HUES64 (cell line): ENCODE measurements at regions not wholly inside any gene's neighbourhood (a gene's known extent, or its start where the extent isn't known, plus 50 kb on each side); places are given as distances from the start of the nearest gene placed in this dataset.

ENCODE experiments used
- H3K27ac ChIP-seq: 2 replicates; pipeline ENCODE4 v1.7.0; 2013; ENCODE audit warnings: low read depth, low read length, inconsistent platforms
- H3K27me3 ChIP-seq: 2 replicates; pipeline ENCODE4 v1.6.1; 2013; ENCODE audit warnings: mild to moderate bottlenecking, low read length; ENCODE audit not compliant: insufficient read depth
- H3K36me3 ChIP-seq: 2 replicates; pipeline ENCODE4 v1.6.1; 2013; ENCODE audit warnings: mild to moderate bottlenecking, low read length; ENCODE audit not compliant: insufficient read depth
- H3K4me1 ChIP-seq: 2 replicates; pipeline ENCODE4 v1.6.1; 2013; ENCODE audit warnings: mild to moderate bottlenecking, low read length, moderate library complexity; ENCODE audit not compliant: insufficient read depth
- H3K4me3 ChIP-seq: 2 replicates; pipeline ENCODE4 v1.5.1; 2013; ENCODE audit warnings: mild to moderate bottlenecking, low read length, moderate library complexity
- H3K9ac ChIP-seq: 2 replicates; pipeline ENCODE4 v1.6.1; 2013; ENCODE audit warnings: mild to moderate bottlenecking, low read depth, low read length
- H3K9me3 ChIP-seq: 2 replicates; pipeline ENCODE4 v1.6.1; 2013; ENCODE audit warnings: low read depth, low read length; ENCODE audit not compliant: insufficient read depth
- WGBS: fragments of 150-250, 120-280 bp; methylation state at CpG from one replicate; pipeline ENCODE4 v1.1.7; 2013; ENCODE audit warnings: missing lambda C conversion rate; 5-methylcytosine and 5-hydroxymethylcytosine counted together

DNA sequence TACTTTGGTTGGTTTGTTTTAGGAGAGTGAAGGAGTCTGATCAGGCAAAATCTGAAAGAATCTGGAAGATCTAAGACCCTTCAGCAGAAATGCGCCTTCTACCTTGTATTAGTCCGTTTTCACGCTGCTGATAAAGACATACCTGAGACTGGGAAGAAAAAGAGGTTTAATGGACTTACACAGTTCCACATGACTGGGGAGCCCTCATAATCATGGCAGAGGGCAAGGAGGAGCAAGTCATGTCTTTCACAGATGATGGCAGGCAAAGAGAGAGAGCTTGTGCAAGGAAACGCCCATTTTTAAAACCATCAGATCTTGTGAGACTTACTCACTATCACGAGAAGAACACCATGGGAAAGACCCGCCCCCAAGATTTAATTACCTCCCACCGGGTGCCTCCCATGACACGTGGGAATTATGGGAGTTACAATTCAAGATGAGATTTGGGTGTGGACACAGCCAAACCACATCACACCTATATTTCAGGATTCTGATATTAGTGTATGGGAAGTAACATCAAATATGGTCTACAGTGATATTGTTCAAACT, 99.3 kb downstream of the GLUL start:
- 82% methylated on average over 5 of the region's 8 CpGs for WGBS
- no peaks in the 10 kb centered on the region for H3K36me3 ChIP-seq
- H3K27me3 ChIP-seq = no peaks in the 10 kb centered on the region
- H3K9me3 ChIP-seq = no peaks in the 10 kb centered on the region
- no peak overlapping the region for H3K27ac ChIP-seq
- H3K4me3 ChIP-seq = no peak overlapping the region
- H3K9ac ChIP-seq = no peak overlapping the region
- no peaks in the 10 kb centered on the region for H3K4me1 ChIP-seq

DNA sequence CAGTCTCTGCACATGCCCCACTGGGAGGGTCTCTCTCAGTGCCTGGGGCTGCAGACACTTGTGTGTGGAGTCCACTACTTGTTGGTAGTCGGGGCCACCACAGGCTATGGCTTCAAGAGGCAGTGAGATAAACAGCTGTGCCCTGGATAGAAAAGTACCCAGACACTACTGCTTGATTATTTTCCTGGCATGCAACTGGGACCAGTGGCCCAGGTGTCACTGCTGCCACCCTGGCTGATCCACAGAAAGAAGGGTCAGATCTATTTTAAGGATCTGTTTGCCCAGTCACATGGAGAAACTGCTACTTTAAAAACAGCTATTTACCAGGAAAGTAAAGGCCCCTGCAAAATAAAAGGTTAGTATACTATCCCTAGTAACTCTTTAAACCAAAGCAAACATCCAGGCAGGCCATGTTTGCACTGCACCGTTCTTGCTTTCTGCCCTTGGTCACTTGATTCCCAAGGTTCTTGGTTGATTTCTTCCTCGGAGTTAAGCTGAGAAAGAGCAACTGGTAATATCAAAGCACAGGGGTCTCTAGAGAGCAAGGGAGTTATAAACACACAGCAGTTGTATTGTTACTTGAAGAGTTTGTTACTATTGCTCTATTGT, 99.9 kb downstream of the GLUL start:
- 90% methylated on average over 3 of the region's 3 CpGs for WGBS
- no peak overlapping the region for H3K9ac ChIP-seq

DNA sequence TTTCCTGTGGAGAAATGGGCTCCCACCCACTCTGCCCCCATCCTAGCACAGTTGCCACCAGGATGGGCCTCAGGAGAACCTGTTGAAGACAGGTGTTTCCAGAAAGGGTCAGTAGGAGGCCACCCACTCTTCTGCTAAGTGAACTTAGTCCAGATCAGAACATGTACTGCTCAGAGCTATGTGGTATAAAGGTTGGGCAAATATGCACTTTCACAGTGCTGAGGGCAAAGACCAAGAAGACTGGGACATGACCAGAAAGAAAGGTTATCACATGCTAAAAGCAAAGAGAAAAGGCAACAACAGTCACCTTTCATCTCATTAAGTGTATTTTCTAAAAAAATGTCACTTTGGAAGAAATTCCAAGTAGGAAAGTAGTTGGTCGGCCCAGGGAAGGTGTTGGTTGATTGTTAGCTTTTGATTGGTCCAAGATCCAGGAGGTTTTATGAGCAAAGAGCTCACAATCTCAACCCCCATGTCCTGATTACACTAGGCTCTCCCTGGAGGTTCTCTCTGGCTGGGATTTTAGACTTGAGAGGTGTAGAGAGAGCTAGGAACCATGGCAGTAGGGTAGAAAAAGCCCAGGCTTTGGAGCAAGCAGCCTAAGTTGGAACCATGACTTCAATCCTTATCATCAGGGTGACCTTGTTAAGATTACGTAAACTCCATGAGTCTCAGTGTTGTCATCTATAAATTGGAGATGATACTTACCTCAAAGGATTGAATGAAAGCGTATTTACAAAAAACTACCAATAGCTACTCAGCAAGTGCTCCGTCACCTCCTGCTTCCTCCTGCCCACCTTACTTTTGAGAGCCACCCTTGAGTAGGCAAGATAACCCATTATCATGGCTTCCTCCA, 102.6 kb downstream of the GLUL start:
- no peak overlapping the region for H3K27ac ChIP-seq
- H3K4me1 ChIP-seq = no peaks in the 10 kb centered on the region
- H3K4me3 ChIP-seq = no peak overlapping the region
- no peak overlapping the region for H3K9ac ChIP-seq
- H3K27me3 ChIP-seq = no peaks in the 10 kb centered on the region
- H3K36me3 ChIP-seq = no peaks in the 10 kb centered on the region
- no peaks in the 10 kb centered on the region for H3K9me3 ChIP-seq
- WGBS = 90% methylated on average over 4 of the region's 4 CpGs

More for the DNA sequence above, 99.9 kb downstream of the GLUL start:
- Histone ChIP-seq H3K9me3 (no peaks in the 10 kb centered on the region), H3K36me3 (no peaks in the 10 kb centered on the region), H3K27me3 (no peaks in the 10 kb centered on the region), H3K27ac (no peak overlapping the region), H3K4me1 (no peaks in the 10 kb centered on the region), H3K4me3 (no peak overlapping the region)

DNA sequence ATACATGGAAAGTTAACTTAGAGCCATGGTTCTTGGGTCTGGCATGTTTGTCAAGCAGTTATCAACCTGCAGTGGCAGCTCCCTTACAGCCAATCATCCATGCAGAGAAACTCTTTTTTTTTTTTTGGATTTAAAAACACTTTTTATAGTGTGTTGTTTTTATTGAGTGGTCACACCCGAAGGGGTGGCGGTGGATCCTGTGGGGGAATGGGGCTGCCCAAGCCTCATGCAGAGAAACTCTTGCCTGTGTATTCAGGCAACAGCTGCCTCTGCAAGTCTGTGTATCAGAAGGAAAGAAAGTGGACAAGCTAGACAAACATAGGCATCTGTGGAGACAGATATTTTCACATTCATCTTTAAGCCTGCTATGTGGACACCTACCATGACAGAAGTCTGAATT, 104.8 kb downstream of the GLUL start:
- H3K9me3 ChIP-seq = no peaks in the 10 kb centered on the region
- no peaks in the 10 kb centered on the region for H3K36me3 ChIP-seq
- H3K27ac ChIP-seq = no peak overlapping the region
- no peaks in the 10 kb centered on the region for H3K27me3 ChIP-seq
- H3K4me1 ChIP-seq = 0 out of 2 replicates have a peak, but pooled peaks cover 2% of the 10 kb centered on the region
- no peak overlapping the region for H3K4me3 ChIP-seq
- WGBS = 100% methylated on average over 2 of the region's 2 CpGs
- no peak overlapping the region for H3K9ac ChIP-seq

- Histone ChIP-seq H3K4me3 (no peak overlapping the region), H3K36me3 (no peaks in the 10 kb centered on the region), H3K9ac (no peak overlapping the region), H3K4me1 (peaks cover 17% of the 10 kb centered on the region; the same call in 1 of the 2 replicates), H3K27ac (no peak overlapping the region), H3K27me3 (no peaks in the 10 kb centered on the region), H3K9me3 (no peaks in the 10 kb centered on the region)
- 87% methylated on average over 2 of the region's 3 CpGs for WGBS
Measured at GRCh38 chr1:182283746-182284544, 107.6 kb downstream of the GLUL start.

- Histone ChIP-seq H3K9me3 (no peaks in the 10 kb centered on the region), H3K4me3 (no peak overlapping the region), H3K36me3 (no peaks in the 10 kb centered on the region), H3K4me1 (peaks cover 17% of the 10 kb centered on the region; the same call in 1 of the 2 replicates), H3K9ac (no peak overlapping the region), H3K27ac (no peak overlapping the region), H3K27me3 (no peaks in the 10 kb centered on the region)
- 79% methylated on average over 6 of the region's 6 CpGs for WGBS
Measured at GRCh38 chr1:182281541-182281940, 110.0 kb downstream of the GLUL start.

DNA sequence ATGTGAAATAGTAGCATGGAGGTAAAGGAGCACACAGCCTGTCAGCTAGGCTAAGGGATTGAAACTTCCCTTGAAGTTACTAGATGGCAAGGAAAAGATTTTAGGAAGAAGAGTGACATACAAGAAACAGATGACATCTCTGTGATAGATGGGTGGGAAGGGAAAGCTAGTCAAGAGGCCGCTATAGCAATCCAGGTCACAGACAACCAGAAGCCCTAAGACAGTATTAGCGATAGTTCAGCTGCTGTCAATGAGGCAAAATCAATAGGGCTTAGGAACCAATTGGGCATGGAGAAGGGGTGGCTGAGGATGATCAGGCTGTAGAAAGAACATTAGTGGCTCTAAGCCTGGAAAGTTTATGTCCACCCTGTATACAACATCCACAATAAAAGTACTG, 111.1 kb downstream of the GLUL start:
- Histone ChIP-seq H3K4me1 (peaks cover 17% of the 10 kb centered on the region; the same call in 1 of the 2 replicates), H3K9me3 (no peaks in the 10 kb centered on the region), H3K9ac (no peak overlapping the region), H3K4me3 (no peak overlapping the region), H3K27me3 (no peaks in the 10 kb centered on the region), H3K27ac (no peak overlapping the region), H3K36me3 (no peaks in the 10 kb centered on the region)
- WGBS = 89% methylated on average over 2 of the region's 2 CpGs

GRCh38 chr1:182279724-182280503, 111.7 kb downstream of the GLUL start:
- Histone ChIP-seq H3K27ac (no peak overlapping the region; the same call in 1 of the 2 replicates), H3K9ac (no peak overlapping the region), H3K36me3 (no peaks in the 10 kb centered on the region), H3K4me3 (no peak overlapping the region), H3K4me1 (peaks cover 17% of the 10 kb centered on the region; the same call in 1 of the 2 replicates), H3K9me3 (no peaks in the 10 kb centered on the region), H3K27me3 (no peaks in the 10 kb centered on the region)
- WGBS = 56% methylated on average over 8 of the region's 9 CpGs

- 81% methylated on average over 5 of the region's 7 CpGs for WGBS
- H3K4me3 ChIP-seq = no peak overlapping the region
- H3K36me3 ChIP-seq = no peaks in the 10 kb centered on the region
- H3K9ac ChIP-seq = no peak overlapping the region
- no peaks in the 10 kb centered on the region for H3K9me3 ChIP-seq
- no peaks in the 10 kb centered on the region for H3K27me3 ChIP-seq
- H3K4me1 ChIP-seq = peaks cover 17% of the 10 kb centered on the region; the same call in 1 of the 2 replicates
- H3K27ac ChIP-seq = no peak overlapping the region
Measured at GRCh38 chr1:182279302-182279701, 112.3 kb downstream of the GLUL start.
